ENCODE measurements at regions not wholly inside any gene's neighbourhood (a gene's known extent, or its start where the extent isn't known, plus 50 kb on each side); places are given as distances from the start of the nearest gene placed in this dataset.
"Not testable (repeated sequence)": the region's sequence is repeated elsewhere in the genome, so short reads cannot be mapped to it uniquely, and the experiment has no call there.

DNA sequence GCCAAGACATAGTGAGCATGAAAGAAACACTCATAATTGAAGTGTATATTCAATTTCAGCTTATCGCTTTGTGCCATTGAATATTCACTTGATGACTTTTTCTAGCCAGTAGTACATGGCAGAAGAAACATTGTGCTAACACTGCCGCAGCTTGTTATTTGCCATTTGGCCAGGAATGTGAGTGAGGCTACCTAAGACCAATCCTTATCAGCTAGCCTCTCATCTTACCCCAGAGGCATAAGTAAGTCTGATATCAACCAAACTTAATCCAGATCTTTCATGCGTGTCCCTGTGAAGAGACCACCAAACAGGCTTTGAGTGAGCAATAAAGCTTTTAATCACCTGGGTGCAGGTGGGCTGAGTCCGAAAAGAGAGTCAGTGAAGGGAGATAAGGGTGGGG is 586.0 kb upstream of the MBL2 start:
- TF ChIP-seq EP300 (IDR thresholded peaks at IDR 0.05) (no peak), POLR2A (IDR thresholded peaks at IDR 0.05) (no peak)
- TF ChIP-seq, protein P1, sequence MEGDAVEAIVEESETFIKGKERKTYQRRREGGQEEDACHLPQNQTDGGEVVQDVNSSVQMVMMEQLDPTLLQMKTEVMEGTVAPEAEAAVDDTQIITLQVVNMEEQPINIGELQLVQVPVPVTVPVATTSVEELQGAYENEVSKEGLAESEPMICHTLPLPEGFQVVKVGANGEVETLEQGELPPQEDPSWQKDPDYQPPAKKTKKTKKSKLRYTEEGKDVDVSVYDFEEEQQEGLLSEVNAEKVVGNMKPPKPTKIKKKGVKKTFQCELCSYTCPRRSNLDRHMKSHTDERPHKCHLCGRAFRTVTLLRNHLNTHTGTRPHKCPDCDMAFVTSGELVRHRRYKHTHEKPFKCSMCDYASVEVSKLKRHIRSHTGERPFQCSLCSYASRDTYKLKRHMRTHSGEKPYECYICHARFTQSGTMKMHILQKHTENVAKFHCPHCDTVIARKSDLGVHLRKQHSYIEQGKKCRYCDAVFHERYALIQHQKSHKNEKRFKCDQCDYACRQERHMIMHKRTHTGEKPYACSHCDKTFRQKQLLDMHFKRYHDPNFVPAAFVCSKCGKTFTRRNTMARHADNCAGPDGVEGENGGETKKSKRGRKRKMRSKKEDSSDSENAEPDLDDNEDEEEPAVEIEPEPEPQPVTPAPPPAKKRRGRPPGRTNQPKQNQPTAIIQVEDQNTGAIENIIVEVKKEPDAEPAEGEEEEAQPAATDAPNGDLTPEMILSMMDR (IDR thresholded peaks at IDR 0.05), result no peak
- Histone ChIP-seq H3K27me3 (no peaks in the 10 kb centered on the region), H3K9me3 (no peaks in the 10 kb centered on the region), H3K27ac (no peak overlapping the region), H3K4me3 (no peak overlapping the region), H3K36me3 (no peaks in the 10 kb centered on the region), H3K4me1 (ENCODE audit: insufficient read depth) (no peaks in the 10 kb centered on the region)
- no peak for DNase-seq
- 83 to 89% (median 89%) methylated on average over 4 of the region's 4 CpGs for WGBS, 3 donors
- intact Hi-C loops (cut with DNase I), result no loop called here

DNA sequence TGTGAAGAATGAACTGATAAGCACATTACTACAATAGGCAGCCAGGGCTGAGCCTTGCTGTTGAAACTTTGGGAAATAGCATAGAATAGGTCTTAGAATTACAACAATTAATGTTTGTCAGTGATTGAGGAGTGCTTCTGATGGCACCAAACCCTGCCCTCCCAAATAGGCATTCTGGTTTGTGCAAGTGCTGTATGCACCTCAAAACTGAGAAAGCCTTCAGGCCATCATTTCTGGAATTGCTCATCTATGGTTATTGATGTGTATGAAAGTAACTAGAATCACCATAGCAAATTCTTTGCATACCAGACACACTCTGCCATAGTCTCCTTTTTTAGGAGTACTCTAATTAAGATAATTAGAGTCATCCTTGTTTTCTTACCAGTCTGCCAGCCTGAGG is 585.0 kb upstream of the MBL2 start:
- Histone ChIP-seq H3K36me3 (no peaks in the 10 kb centered on the region), H3K9me3 (no peaks in the 10 kb centered on the region), H3K4me3 (no peak overlapping the region), H3K27ac (no peak overlapping the region), H3K4me1 (ENCODE audit: insufficient read depth) (no peaks in the 10 kb centered on the region), H3K27me3 (no peaks in the 10 kb centered on the region)
- TF ChIP-seq POLR2A (IDR thresholded peaks at IDR 0.05), result no peak
- TF ChIP-seq, protein P1 (IDR thresholded peaks at IDR 0.05), result no peak
- TF ChIP-seq EP300 (IDR thresholded peaks at IDR 0.05), result no peak
- intact Hi-C loops (cut with DNase I), result no loop called here
- no peak for DNase-seq

DNA sequence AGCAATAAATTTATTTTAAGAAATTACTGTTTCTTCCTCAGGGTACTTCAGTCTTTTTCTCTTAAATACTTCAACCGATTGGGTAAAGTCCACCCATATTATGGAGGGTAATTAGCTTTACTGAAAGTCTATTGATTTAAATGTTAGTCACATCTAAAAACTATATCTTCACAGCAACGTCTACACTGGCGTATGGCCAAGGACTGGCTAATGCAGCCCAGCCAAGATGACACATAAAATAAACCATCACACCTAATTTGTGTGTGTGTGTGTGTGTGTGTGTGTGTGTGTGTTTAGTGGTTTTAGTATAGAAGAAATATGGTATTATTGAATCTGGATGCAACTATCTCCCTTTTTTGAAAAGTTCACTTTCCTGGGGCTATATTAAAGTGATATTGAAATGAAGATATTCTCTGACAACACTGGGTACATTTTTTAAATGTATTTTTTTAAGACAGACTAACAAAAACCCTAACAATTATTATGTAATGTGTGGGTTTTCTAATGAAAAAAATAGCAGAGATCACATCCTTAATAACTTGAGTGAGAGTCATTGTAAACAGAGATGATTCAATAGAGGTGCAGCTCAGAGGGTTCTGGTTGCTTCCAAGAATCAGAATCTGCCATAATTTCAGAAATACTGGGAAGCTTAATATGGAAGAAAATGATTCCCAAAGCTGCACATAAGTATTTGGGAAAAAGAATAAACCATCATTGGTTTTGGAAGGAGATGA is 584.2 kb upstream of the MBL2 start:
- Histone ChIP-seq H3K4me3 (no peak overlapping the region), H3K9me3 (no peaks in the 10 kb centered on the region), H3K27ac (no peak overlapping the region), H3K27me3 (no peaks in the 10 kb centered on the region), H3K36me3 (no peaks in the 10 kb centered on the region), H3K4me1 (ENCODE audit: insufficient read depth) (no peaks in the 10 kb centered on the region)
- no peak for DNase-seq
- intact Hi-C loops (cut with DNase I), result no loop called here
- TF ChIP-seq EP300 (IDR thresholded peaks at IDR 0.05) (no peak), POLR2A (IDR thresholded peaks at IDR 0.05) (no peak)
- TF ChIP-seq, protein P1 (IDR thresholded peaks at IDR 0.05), result no peak
- WGBS, 3 donors, result 55 to 61% (median 56%) methylated on average over 3 of the region's 3 CpGs

DNA sequence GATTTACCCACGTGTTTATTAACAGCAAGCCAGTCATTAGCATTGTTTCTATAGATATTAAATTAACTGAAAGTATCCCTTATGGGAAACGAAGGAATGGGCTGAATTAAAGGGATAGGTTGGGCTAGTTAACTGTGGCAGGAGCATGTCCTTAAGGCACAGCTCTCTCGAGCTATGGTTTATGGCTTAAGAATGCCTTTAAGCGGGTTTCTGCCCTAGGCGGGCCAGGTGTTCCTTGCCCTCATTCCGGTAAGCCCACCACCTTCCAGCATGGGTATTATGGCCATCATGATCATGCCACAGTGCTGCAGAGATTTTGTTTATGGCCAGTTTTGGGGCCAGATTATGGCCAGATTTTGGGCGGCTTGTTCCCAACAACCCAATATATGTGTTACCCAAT is 569.9 kb upstream of the MBL2 start:
- intact Hi-C loops (cut with DNase I); H3K27ac ChIP-seq; DNase-seq; H3K4me1 ChIP-seq (ENCODE audit: insufficient read depth); H3K4me3 ChIP-seq; H3K9me3 ChIP-seq; H3K27me3 ChIP-seq; H3K36me3 ChIP-seq: not testable (repeated sequence)
- WGBS, 3 donors, result 89 to 92% (median 90%) methylated on average over 7 of the region's 7 CpGs

DNA sequence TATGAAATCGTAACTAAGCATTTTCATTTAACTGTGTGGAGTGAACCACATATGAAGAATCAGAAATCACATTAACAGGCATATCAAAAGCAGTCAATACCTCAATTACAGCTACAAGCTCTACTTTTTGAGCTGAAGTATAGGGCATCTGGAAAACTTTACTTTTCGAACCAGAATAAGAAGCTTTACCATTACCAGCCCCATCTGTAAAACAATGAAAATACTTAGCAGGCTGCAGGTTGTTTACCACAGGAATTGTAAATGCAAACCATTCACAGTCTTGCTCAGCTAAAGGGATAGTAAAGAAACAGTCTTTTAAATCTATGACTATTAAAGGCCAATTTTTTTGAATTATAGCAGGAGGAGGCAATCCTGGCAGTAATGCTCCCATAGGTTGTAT is 565.6 kb upstream of the MBL2 start:
- DNase-seq; H3K27me3 ChIP-seq; H3K4me3 ChIP-seq; intact Hi-C loops (cut with DNase I); H3K4me1 ChIP-seq (ENCODE audit: insufficient read depth); H3K36me3 ChIP-seq; H3K27ac ChIP-seq; H3K9me3 ChIP-seq: not testable (repeated sequence)
- WGBS, 3 donors, result 55 to 81% (median 80%) methylated on average over 2 of the region's 2 CpGs

DNA sequence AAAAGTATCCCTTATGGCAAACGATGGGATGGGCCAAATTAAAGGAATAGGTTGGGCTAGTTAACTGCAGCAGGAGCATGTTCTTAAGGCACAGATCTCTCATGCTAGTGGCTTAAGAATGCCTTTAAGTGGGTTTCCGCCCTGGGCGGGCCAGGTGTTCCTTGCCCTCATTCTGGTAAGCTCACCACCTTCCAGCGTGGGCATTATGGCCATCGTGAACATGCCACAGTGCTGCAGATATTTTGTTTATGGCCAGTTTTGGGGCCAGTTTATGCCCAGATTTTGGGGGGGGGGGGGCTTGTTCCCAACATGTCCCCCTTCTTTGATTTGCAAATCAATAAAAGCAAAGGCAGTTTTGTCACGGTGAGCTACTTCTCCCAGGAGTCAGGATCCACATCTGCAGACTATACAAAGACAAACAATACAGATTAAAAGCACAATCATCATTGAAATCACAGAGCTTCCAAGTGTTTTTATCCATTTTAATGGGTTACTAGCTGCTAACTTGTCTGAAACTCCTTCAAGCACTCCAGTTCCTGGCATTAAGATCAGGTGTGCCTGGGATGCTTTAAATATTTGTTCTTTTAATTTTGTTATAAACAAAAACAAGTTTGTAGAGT is 563.3 kb upstream of the MBL2 start:
- H3K27ac ChIP-seq; DNase-seq; H3K4me3 ChIP-seq; H3K27me3 ChIP-seq; intact Hi-C loops (cut with DNase I); H3K9me3 ChIP-seq; H3K36me3 ChIP-seq; H3K4me1 ChIP-seq (ENCODE audit: insufficient read depth): not testable (repeated sequence)
- WGBS, 3 donors, result 92 to 95% (median 94%) methylated on average over 6 of the region's 6 CpGs
